IMR-90 (cell line): ENCODE measurements at regions not wholly inside any gene's neighbourhood (a gene's known extent, or its start where the extent isn't known, plus 50 kb on each side); places are given as distances from the start of the nearest gene placed in this dataset.

Experiments used
- ATAC-seq: fragments of 200-7000 bp; cut with Tn5 transposase; 2 replicates; pipeline ENCODE4 v1.9.1; 2020; ENCODE audit warnings: low read depth, mild to moderate bottlenecking, moderate library complexity
- BruUV-seq: library from RNA; stranded (reverse); fragments of 400-500 nt; replicated peaks from 2 replicates; lab custom pipeline; 2021; lab: Mats Ljungman, UMichigan
- CTCF ChIA-PET: fragments of 300-600 bp; formaldehyde crosslinking; extraction: SDS; loops from one replicate; lab custom pipeline; 2021; ENCODE audit warnings: antibody characterized with exemption; lab: Yijun Ruan, JAX
- POLR2A ChIA-PET: fragments of 300-600 bp; sonication (Branson Sonifier 250); formaldehyde crosslinking; loops from one replicate; lab custom pipeline; 2022; ENCODE audit warnings: antibody characterized with exemption; ENCODE audit not compliant: unreplicated experiment; lab: Charles Lee
- DNase-seq: peaks from one replicate; pipeline ENCODE4 v3.0.0; 2013
- H2AFZ ChIP-seq: replicated peaks from 2 replicates; pipeline ENCODE3; 2013; ENCODE audit warnings: low read length, mild to moderate bottlenecking; ENCODE audit not compliant: poor library complexity
- H2AK5ac ChIP-seq: 2 replicates; pipeline ENCODE4 v1.6.1; 2013; ENCODE audit warnings: low read depth, low read length, inconsistent platforms
- H2AK9ac ChIP-seq: replicated peaks from 2 replicates; pipeline ENCODE3; 2013; ENCODE audit warnings: mild to moderate bottlenecking, low read depth, low read length, moderate library complexity; ENCODE audit not compliant: poor library complexity
- H2BK120ac ChIP-seq: 2 replicates; pipeline ENCODE4 v1.6.1; 2013; ENCODE audit warnings: low read depth, low read length, inconsistent platforms
- H2BK15ac ChIP-seq: 3 replicates; pipeline ENCODE4 v1.6.1; 2013; ENCODE audit warnings: low read depth, low read length, inconsistent platforms
- H2BK20ac ChIP-seq: 2 replicates; pipeline ENCODE4 v1.6.1; 2013; ENCODE audit warnings: low read depth, mild to moderate bottlenecking, inconsistent platforms, low read length, moderate library complexity
- H2BK5ac ChIP-seq: 2 replicates; pipeline ENCODE4 v1.6.1; 2013; ENCODE audit warnings: mild to moderate bottlenecking, low read depth, low read length, inconsistent platforms; ENCODE audit not compliant: poor library complexity, severe bottlenecking
- H3K14ac ChIP-seq: replicated peaks from 2 replicates; pipeline ENCODE4 v1.6.1; 2013; ENCODE audit warnings: low read depth, low read length, inconsistent platforms
- H3K18ac ChIP-seq: 2 replicates; pipeline ENCODE4 v1.6.1; 2013; ENCODE audit warnings: low read depth, low read length, control low read depth
- H3K23ac ChIP-seq: 2 replicates; pipeline ENCODE4 v1.6.1; 2013; ENCODE audit warnings: low read depth, low read length, inconsistent platforms
- H3K27ac ChIP-seq: 2 replicates; pipeline ENCODE4 v1.5.1; 2013; ENCODE audit warnings: mild to moderate bottlenecking, control low read depth, low read length; ENCODE audit not compliant: insufficient read depth
- H3K27me3 ChIP-seq: 2 replicates; pipeline ENCODE4 v1.6.1; 2013; ENCODE audit warnings: low read length; ENCODE audit not compliant: control insufficient read depth, insufficient read depth
- H3K36me3 ChIP-seq: 2 replicates; pipeline ENCODE4 v1.6.1; 2013; ENCODE audit warnings: low read length, mixed read lengths; ENCODE audit not compliant: control insufficient read depth, insufficient read depth
- H3K4ac ChIP-seq: 2 replicates; pipeline ENCODE4 v1.6.1; 2013; ENCODE audit warnings: low read depth, low read length, inconsistent platforms
- H3K4me1 ChIP-seq: 2 replicates; pipeline ENCODE4 v1.6.1; 2013; ENCODE audit warnings: low read length, mixed read lengths; ENCODE audit not compliant: control insufficient read depth, insufficient read depth
- H3K4me2 ChIP-seq: 2 replicates; pipeline ENCODE4 v1.6.1; 2013; ENCODE audit warnings: low read depth, mild to moderate bottlenecking, control low read depth, low read length, moderate library complexity
- H3K4me3 ChIP-seq: 2 replicates; pipeline ENCODE4 v1.5.1; 2013; ENCODE audit warnings: low read depth, mild to moderate bottlenecking, control low read depth, low read length, moderate library complexity; ENCODE audit not compliant: insufficient read depth
- H3K56ac ChIP-seq: 2 replicates; pipeline ENCODE4 v1.6.1; 2013; ENCODE audit warnings: low read length, inconsistent platforms; ENCODE audit not compliant: insufficient read depth; ENCODE audit errors: extremely low read depth
- H3K79me1 ChIP-seq, 2 experiments: 2 replicates each; pipeline ENCODE4 v1.6.1; 2013; ENCODE audit warnings: low read length in 2 of 2, inconsistent platforms in 1 of 2, low read depth in 1 of 2
- H3K9ac ChIP-seq: 2 replicates; pipeline ENCODE4 v1.6.1; 2013; ENCODE audit warnings: low read depth, low read length, control low read depth
- H3K9me1 ChIP-seq: 2 replicates; pipeline ENCODE4 v1.6.1; 2013; ENCODE audit warnings: low read length, inconsistent platforms; ENCODE audit not compliant: insufficient read depth
- H3K9me3 ChIP-seq: 2 replicates; pipeline ENCODE4 v1.6.1; 2013; ENCODE audit warnings: low read length; ENCODE audit not compliant: control insufficient read depth, insufficient read depth
- H4K20me1 ChIP-seq: 2 replicates; pipeline ENCODE4 v1.6.1; 2013; ENCODE audit warnings: low read length, inconsistent platforms; ENCODE audit not compliant: insufficient read depth
- H4K5ac ChIP-seq: 2 replicates; pipeline ENCODE4 v1.6.1; 2013; ENCODE audit warnings: mild to moderate bottlenecking, low read depth, low read length, control low read depth
- H4K8ac ChIP-seq, 2 experiments: 2 replicates each; pipeline ENCODE4 v1.6.1; 2013; ENCODE audit warnings: low read depth in 2 of 2, low read length in 2 of 2, control low read depth in 1 of 2, inconsistent platforms in 1 of 2
- H4K91ac ChIP-seq: 2 replicates; pipeline ENCODE4 v1.6.1; 2013; ENCODE audit warnings: low read depth, low read length, inconsistent platforms; ENCODE audit not compliant: insufficient read depth
- BHLHE40 ChIP-seq: fragments of 150-350 bp; IDR thresholded peaks from 2 replicates; pipeline ENCODE4 v1.6.1; 2016; ENCODE audit warnings: mild to moderate bottlenecking, low read depth, low read length
- CEBPB ChIP-seq: IDR thresholded peaks from 2 replicates; pipeline ENCODE4 v1.6.1; 2012; ENCODE audit warnings: low read depth, low read length, improper control_type of control experiment
- CHD1 ChIP-seq: IDR thresholded peaks from 2 replicates; pipeline ENCODE4 v1.6.1; 2012; ENCODE audit warnings: low read depth, low read length, improper control_type of control experiment
- CTCF ChIP-seq: conservative IDR thresholded peaks from 2 replicates; pipeline ENCODE4 v1.5.1; 2012; ENCODE audit warnings: mild to moderate bottlenecking, low read depth, low read length, improper control_type of control experiment
- FOS ChIP-seq: fragments of 150-350 bp; IDR thresholded peaks from 2 replicates; pipeline ENCODE4 v1.6.1; 2016; ENCODE audit warnings: low read depth, low read length
- MAFK ChIP-seq: IDR thresholded peaks from 2 replicates; pipeline ENCODE4 v1.6.1; 2012; ENCODE audit warnings: low read depth, low read length, improper control_type of control experiment
- MAZ ChIP-seq: IDR thresholded peaks from 2 replicates; pipeline ENCODE4 v1.6.1; 2012; ENCODE audit warnings: low read depth, mild to moderate bottlenecking, low read length, improper control_type of control experiment, moderate library complexity, borderline replicate concordance
- MXI1 ChIP-seq: IDR thresholded peaks from 2 replicates; pipeline ENCODE4 v1.6.1; 2012; ENCODE audit warnings: low read depth, mild to moderate bottlenecking, low read length, moderate library complexity, borderline replicate concordance
- NFE2L2 ChIP-seq: fragments of 150-350 bp; IDR thresholded peaks from 2 replicates; pipeline ENCODE4 v1.6.1; 2016; ENCODE audit warnings: low read depth, mild to moderate bottlenecking, low read length
- POLR2A ChIP-seq: IDR thresholded peaks from 2 replicates; pipeline ENCODE4 v1.6.1; 2012; ENCODE audit warnings: mild to moderate bottlenecking, low read depth, low read length
- RAD21 ChIP-seq: IDR thresholded peaks from 2 replicates; pipeline ENCODE4 v1.6.1; 2012; ENCODE audit warnings: low read length, improper control_type of control experiment
- RCOR1 ChIP-seq: IDR thresholded peaks from 2 replicates; pipeline ENCODE4 v1.6.1; 2012; ENCODE audit warnings: mild to moderate bottlenecking, low read length, improper control_type of control experiment; ENCODE audit not compliant: insufficient replicate concordance
- RFX5 ChIP-seq: IDR thresholded peaks from 2 replicates; pipeline ENCODE4 v1.8.0; 2012; ENCODE audit warnings: low read depth, mild to moderate bottlenecking, low read length, moderate library complexity
- SMC3 ChIP-seq: fragments of 150-350 bp; IDR thresholded peaks from 2 replicates; pipeline ENCODE4 v1.6.1; 2016; ENCODE audit warnings: low read depth, mild to moderate bottlenecking, antibody characterized with exemption, low read length, moderate library complexity
- USF2 ChIP-seq: fragments of 150-350 bp; IDR thresholded peaks from 2 replicates; pipeline ENCODE4 v1.6.1; 2017; ENCODE audit warnings: mild to moderate bottlenecking, antibody characterized with exemption, low read length, low read depth
- WGBS, 2 experiments: methylation state at CpG; one replicate each; pipeline versions ENCODE4 v1.1.5 to v1.1.7; 2013; ENCODE audit warnings: missing lambda C conversion rate in 2 of 2; ENCODE audit not compliant: insufficient read length in 1 of 2; ENCODE audit errors: extremely low coverage in 2 of 2; 5-methylcytosine and 5-hydroxymethylcytosine counted together
- dilution Hi-C: fragments of 300-500 bp; cut with HindIII; formaldehyde crosslinking; loops from one replicate; pipeline ENCODE4 v1.14.3; 2018; ENCODE audit warnings: low sequenced_read_pairs; ENCODE audit not compliant: unreplicated experiment
- in situ Hi-C: fragments of 300-500 bp; cut with MboI; formaldehyde crosslinking; loops from 3 replicates; pipeline ENCODE4 v1.14.3; 2019; ENCODE audit warnings: low sequenced_read_pairs, inconsistent platforms, mixed read lengths
- intact Hi-C: fragments of 100-400 bp; cut with micrococcal nuclease; formaldehyde crosslinking; loops from 2 replicates; pipeline ENCODE4 v1.10.0; 2022
- TF ChIP-seq, protein P1 (sequence below): fragments of 150-350 bp; IDR thresholded peaks from 2 replicates; pipeline ENCODE4 v1.6.1; 2016; ENCODE audit warnings: low read depth, mild to moderate bottlenecking, low read length, moderate library complexity, borderline replicate concordance

DNA sequence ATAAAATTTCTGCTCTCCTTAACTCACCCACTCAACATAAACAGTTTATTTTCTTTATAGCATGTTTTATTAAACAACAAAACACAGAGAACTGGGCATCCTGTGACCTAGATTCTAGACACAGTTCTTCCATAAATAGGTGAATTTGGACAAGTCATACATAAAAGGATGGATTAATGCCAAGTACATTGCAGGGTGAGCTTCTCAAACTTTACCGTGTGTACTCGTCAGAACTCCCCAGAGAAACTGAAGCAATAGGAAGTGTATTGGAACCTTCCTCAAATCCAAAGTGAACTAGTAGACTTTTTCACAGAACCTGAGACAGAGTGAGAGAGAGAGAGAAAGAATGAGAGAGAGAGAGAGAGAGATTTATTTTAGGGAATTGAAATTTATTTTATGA lies 139.7 kb downstream of the CD47 start:
- Histone ChIP-seq H3K4me3 (no peak overlapping the region), H2BK20ac (no peak overlapping the region), H3K9me3 (no peaks in the 10 kb centered on the region), H3K4ac (no peak overlapping the region), H3K18ac (no peak overlapping the region), H3K4me2 (no peak overlapping the region), H3K9me1 (no peaks in the 10 kb centered on the region), H4K91ac (no peak overlapping the region), H3K56ac (no peak overlapping the region), H2BK5ac (no peak overlapping the region), H3K27me3 (peaks cover 2% of the 10 kb centered on the region), H3K4me1 (no peaks in the 10 kb centered on the region), H2AK9ac (no peak overlapping the region), H3K23ac (no peak overlapping the region), H2BK120ac (no peak overlapping the region), H3K36me3 (no peaks in the 10 kb centered on the region), H3K79me1 (no peaks in the 10 kb centered on the region), H2AFZ (no peak overlapping the region), H4K8ac (no peak overlapping the region), H4K20me1 (no peaks in the 10 kb centered on the region), H3K14ac (no peak overlapping the region), H2AK5ac (no peak overlapping the region), H3K27ac (no peak overlapping the region), H4K5ac (no peak overlapping the region), H3K9ac (no peak overlapping the region), H2BK15ac (no peak overlapping the region)
- dilution Hi-C loops (no loop called here), intact Hi-C loops (no loop called here), in situ Hi-C loops (no loop called here)
- DNase-seq (no peak), ATAC-seq (no peak)
- TF ChIP-seq USF2 (no peak), RFX5 (no peak), MXI1 (no peak), POLR2A (no peak), MAFK (no peak), FOS (no peak), MAZ (no peak), RCOR1 (no peak), NFE2L2 (no peak), RAD21 (no peak), CHD1 (no peak), BHLHE40 (no peak), SMC3 (no peak), CTCF (no peak), CEBPB (no peak)
- TF ChIP-seq, protein P1, sequence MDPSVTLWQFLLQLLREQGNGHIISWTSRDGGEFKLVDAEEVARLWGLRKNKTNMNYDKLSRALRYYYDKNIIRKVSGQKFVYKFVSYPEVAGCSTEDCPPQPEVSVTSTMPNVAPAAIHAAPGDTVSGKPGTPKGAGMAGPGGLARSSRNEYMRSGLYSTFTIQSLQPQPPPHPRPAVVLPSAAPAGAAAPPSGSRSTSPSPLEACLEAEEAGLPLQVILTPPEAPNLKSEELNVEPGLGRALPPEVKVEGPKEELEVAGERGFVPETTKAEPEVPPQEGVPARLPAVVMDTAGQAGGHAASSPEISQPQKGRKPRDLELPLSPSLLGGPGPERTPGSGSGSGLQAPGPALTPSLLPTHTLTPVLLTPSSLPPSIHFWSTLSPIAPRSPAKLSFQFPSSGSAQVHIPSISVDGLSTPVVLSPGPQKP = no peak
- no TSS peak for BruUV-seq
- ChIA-PET POLR2A (no interaction called here), CTCF (no interaction called here)
- WGBS, 2 experiments = no CpG with 5 or more reads among the region's 2 CpGs
